Ovary (tissue), 7 donors: ENCODE measurements at regions not wholly inside any gene's neighbourhood (a gene's known extent, or its start where the extent isn't known, plus 50 kb on each side); places are given as distances from the start of the nearest gene placed in this dataset.
"Not testable (repeated sequence)": the region's sequence is repeated elsewhere in the genome, so short reads cannot be mapped to it uniquely, and the experiment has no call there.

ENCODE experiments used
- DNase-seq, 5 donors: peaks; one replicate each; pipeline ENCODE4 v3.0.0-alpha.2; 2019 to 2020
- H3K27ac ChIP-seq, 2 donors: fragments of 200-600 bp; one replicate each; pipeline versions ENCODE4 v1.5.1 to v1.8.0; 2019 to 2022
- H3K27me3 ChIP-seq: fragments of 200-600 bp; one replicate; pipeline ENCODE4 v1.8.0; 2022
- H3K36me3 ChIP-seq: fragments of 200-600 bp; sonication (generic); one replicate; pipeline ENCODE4 v1.5.1; 2019
- H3K4me1 ChIP-seq: one replicate; pipeline ENCODE4 v1.8.1; 2013; ENCODE audit warnings: mild to moderate bottlenecking, moderate library complexity; ENCODE audit not compliant: insufficient read depth
- H3K4me3 ChIP-seq: fragments of 200-600 bp; sonication (generic); one replicate; pipeline ENCODE4 v1.5.1; 2017
- H3K9me3 ChIP-seq, 2 donors: fragments of 200-600 bp in 1 of 2; sonication (generic) in 1 of 2; one replicate each; pipeline versions ENCODE4 v1.5.1 to v1.8.1; 2013 to 2019; ENCODE audit warnings: mild to moderate bottlenecking in 1 of 2, moderate library complexity in 1 of 2
- CTCF ChIP-seq, 3 donors: fragments of 450-650 bp in 2 of 3; fragments of 200-600 bp in 1 of 3; IDR thresholded peaks; one replicate each; pipeline versions ENCODE4 v1.5.1 to v1.8.0; 2016 to 2022; ENCODE audit warnings: antibody characterized with exemption in 3 of 3, mild to moderate bottlenecking in 1 of 3
- EP300 ChIP-seq: sonication (generic); formaldehyde crosslinking; IDR thresholded peaks from one replicate; pipeline ENCODE4 v1.6.1; 2017; ENCODE audit warnings: antibody characterized with exemption
- POLR2A ChIP-seq: fragments of 450-650 bp; IDR thresholded peaks from one replicate; pipeline ENCODE4 v1.6.1; 2017; ENCODE audit warnings: antibody characterized with exemption, mild to moderate bottlenecking, moderate library complexity
- WGBS, 3 donors: extraction: QIAGEN DNeasy Blood & Tissue Kit in 1 of 3; methylation state at CpG; one replicate each; pipeline versions ENCODE4 v1.1.5 to v1.1.7; 2013 to 2017; 5-methylcytosine and 5-hydroxymethylcytosine counted together
- intact Hi-C, 4 donors: fragments of 100-400 bp; cut with DNase I; formaldehyde crosslinking; loops; one replicate each; pipeline versions ENCODE4 v1.11.0 to v1.15.1; 2022 to 2023
- donor health status: DM: no; HTN: no; CAD: no; lungs with moderate emphysema.
- donor health status: DM: no; HTN: no; CAD: no.
- donor health status: Bipolar disorder and iron deficiency.
- donor health status: DM: no; HTN: no; CAD: no.
- donor health status: DM: yes; HTN: yes; CAD: no.

GRCh38 chr4:170465429-170465828 is 375.7 kb upstream of the AADAT start:
- Histone ChIP-seq H3K4me3 (no peak overlapping the region), H3K36me3 (no peaks in the 10 kb centered on the region), H3K27ac (no peak overlapping the region), H3K4me1 (no peaks in the 10 kb centered on the region), H3K27me3 (no peaks in the 10 kb centered on the region), H3K9me3 (no peaks in the 10 kb centered on the region)
- intact Hi-C loops = no loop called here
- TF ChIP-seq CTCF (IDR thresholded peaks at IDR 0.05) (no peak), POLR2A (no peak), EP300 (no peak)
- 66 to 80% (median 68%) methylated on average over 5 of the region's 5 CpGs for WGBS, 3 donors
- no peak for DNase-seq

DNA sequence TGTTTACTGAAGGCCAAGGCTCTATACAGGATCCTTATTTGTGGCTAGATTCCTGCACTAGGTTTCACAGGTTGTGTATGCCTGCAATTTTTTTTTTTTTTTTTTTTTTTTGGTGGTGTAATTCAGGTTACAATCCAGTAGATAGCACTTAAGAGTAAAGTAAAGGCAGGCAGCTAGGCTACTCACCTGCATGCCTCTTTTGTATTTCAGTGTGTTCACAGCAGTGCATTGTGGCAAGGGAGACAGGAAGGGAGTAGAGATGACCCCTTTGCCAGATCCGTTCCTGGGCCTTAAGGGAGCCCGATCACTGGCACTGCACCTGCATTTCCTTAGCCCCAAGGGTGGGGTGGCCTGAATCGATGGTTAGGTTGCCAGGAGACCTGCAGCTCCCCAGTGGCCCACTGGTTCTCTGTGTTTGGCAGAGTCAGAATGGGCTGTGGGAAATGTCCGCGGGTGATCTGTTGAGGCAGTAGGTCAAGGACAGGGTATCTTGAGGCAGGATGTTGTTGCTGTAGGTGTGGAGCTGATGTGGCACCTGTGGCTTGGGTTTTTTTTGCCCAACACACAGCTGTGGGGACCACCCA is 374.9 kb upstream of the AADAT start:
- Histone ChIP-seq H3K36me3 (no peaks in the 10 kb centered on the region), H3K9me3 (no peaks in the 10 kb centered on the region), H3K27me3 (no peaks in the 10 kb centered on the region), H3K4me3 (no peak overlapping the region), H3K4me1 (no peaks in the 10 kb centered on the region), H3K27ac (no peak overlapping the region)
- intact Hi-C loops = no loop called here
- no peak for DNase-seq
- 86 to 92% (median 87%) methylated on average over 5 of the region's 5 CpGs for WGBS, 3 donors
- TF ChIP-seq CTCF (IDR thresholded peaks at IDR 0.05) (no peak), POLR2A (no peak), EP300 (no peak)

DNA sequence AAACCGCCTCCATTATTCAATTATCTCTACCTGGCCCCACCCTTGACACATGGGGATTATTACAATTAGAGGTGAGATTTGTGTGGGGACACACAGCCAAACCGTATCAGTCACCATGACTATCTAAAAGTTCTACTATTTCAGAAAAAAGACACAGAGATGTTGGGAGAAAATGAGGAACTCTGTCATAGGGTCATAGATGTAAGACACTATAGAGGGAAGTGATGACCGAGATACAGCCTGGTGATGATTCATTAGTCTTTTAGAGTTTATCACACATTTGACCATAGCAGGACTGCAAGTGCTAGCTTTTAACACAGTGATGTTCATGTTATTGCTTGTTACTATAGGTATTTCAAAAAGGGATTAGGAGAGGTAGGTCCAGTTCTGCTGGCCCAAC is 357.0 kb upstream of the AADAT start:
- Histone ChIP-seq H3K27ac (no peak overlapping the region), H3K36me3 (no peaks in the 10 kb centered on the region), H3K9me3 (no peaks in the 10 kb centered on the region), H3K27me3 (no peaks in the 10 kb centered on the region), H3K4me1 (no peaks in the 10 kb centered on the region), H3K4me3 (no peak overlapping the region)
- TF ChIP-seq CTCF (IDR thresholded peaks at IDR 0.05) (no peak), POLR2A (no peak), EP300 (no peak)
- DNase-seq = no peak
- WGBS, 3 donors = 78 to 87% (median 83%) methylated on average over 3 of the region's 3 CpGs
- intact Hi-C loops = no loop called here

DNA sequence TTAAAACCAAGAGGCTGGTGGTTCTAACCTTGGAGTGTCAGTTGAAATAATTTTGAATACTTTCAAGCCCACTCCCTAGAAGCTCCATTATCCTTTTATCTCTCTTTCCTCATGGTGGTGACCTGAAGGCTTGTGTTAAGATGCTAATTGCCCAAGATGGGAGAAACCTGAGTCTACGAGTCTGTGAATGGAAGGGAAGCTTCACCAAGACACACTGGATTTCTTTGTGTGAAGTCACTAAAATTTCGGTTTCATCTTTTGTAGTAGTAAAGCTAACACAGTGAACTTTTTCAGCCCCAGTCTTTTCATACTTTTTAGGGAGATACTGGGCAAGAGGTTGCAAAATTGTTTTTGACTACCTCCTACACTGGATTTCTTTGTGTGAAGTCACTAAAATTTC is 351.4 kb upstream of the AADAT start:
- 71 to 87% (median 75%) methylated on average over 2 of the region's 2 CpGs for WGBS, 3 donors

DNA sequence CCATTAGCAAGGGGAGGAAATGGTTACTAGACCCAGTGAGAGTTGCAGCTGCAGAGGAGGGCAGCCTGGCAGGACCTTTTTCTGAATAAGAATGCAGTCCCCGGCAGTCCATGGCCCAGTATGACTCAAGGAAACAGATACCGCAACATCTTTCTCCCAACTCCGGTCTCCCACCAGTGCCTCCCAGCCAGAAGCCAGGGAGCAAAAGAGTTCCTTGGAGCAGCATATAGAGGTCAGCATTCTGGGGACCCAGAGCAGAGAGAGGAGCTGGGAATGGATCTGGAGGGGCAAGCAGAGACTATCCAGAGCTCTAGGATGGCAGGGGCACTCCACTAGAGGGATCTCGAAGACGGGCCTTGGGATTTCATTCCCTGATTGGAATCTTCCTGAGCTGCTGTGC is 339.2 kb upstream of the AADAT start:
- no peaks in the 10 kb centered on the region for H3K9me3 ChIP-seq
- no peaks in the 10 kb centered on the region for H3K27me3 ChIP-seq
- H3K4me1 ChIP-seq = no peaks in the 10 kb centered on the region
- WGBS, 3 donors = 72 to 79% (median 74%) methylated on average over 5 of the region's 5 CpGs
- intact Hi-C loops = no loop called here
- H3K36me3 ChIP-seq = no peaks in the 10 kb centered on the region
- H3K4me3 ChIP-seq = no peak overlapping the region
- H3K27ac ChIP-seq = no peak overlapping the region
- DNase-seq = no peak
- TF ChIP-seq CTCF (IDR thresholded peaks at IDR 0.05) = no peak
- TF ChIP-seq POLR2A = no peak
- no peak for TF ChIP-seq EP300

More for the DNA sequence above, 351.4 kb upstream of the AADAT start:
- H3K27ac ChIP-seq, H3K4me3 ChIP-seq, DNase-seq, H3K27me3 ChIP-seq, H3K9me3 ChIP-seq, H3K36me3 ChIP-seq, H3K4me1 ChIP-seq, intact Hi-C loops: not testable (repeated sequence)
